ENCODE measurements at regions not wholly inside any gene's neighbourhood (a gene's known extent, or its start where the extent isn't known, plus 50 kb on each side); places are given as distances from the start of the nearest gene placed in this dataset.
"Not testable (repeated sequence)": the region's sequence is repeated elsewhere in the genome, so short reads cannot be mapped to it uniquely, and the experiment has no call there.

DNA sequence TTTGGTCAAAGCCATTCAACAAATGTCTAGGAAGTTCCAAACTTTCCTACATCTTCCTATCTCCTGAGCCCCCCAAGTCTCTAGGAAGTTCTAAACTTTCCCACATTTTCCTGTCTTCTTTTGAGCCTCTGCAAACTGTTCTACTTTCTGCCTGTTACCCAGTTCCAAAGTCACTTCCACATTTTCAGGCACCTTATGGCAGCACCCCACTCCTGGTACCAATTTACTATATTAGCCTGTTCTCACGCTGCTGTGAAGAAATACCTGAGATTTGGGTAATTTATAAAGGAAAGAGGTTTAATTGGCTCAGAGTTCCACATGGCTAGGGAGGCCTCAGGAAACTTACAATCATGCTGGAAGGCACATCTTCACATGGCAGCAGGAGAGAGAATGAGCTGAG, 869.2 kb downstream of the TDRD15 start:
- in situ Hi-C loops (cut with HindIII; ENCODE audit: low pct_ligation_motif_present, low pct_unique_long_range_greater_than_20kb, low sequenced_read_pairs) = no loop called here
- DNase-seq = no peak

DNA sequence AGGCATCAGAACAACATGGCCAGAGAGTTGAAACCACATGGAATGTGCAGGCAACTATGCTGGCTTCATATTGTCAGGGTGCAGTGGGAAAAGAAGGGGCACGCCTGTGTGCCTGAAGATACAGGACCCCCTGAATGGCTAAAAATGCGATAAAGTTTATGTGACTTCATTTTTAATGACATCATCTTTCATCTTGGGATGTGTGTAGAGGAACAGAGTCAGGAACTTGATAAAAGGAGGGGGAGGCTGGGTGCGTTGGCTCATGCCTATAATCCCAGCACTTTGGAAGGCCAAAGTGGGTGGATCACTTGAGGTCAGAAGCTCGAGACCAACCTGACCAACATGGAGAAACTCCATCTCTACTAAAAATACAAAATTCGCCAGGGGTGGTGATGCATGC, 872.6 kb downstream of the TDRD15 start:
- DNase-seq = no peak
- in situ Hi-C loops (cut with HindIII; ENCODE audit: low pct_ligation_motif_present, low pct_unique_long_range_greater_than_20kb, low sequenced_read_pairs) = no loop called here

GRCh38 chr2:21999522-21999921, 875.8 kb downstream of the TDRD15 start:
- DNase-seq = no peak
- in situ Hi-C loops (cut with HindIII; ENCODE audit: low pct_ligation_motif_present, low pct_unique_long_range_greater_than_20kb, low sequenced_read_pairs) = no loop called here

DNA sequence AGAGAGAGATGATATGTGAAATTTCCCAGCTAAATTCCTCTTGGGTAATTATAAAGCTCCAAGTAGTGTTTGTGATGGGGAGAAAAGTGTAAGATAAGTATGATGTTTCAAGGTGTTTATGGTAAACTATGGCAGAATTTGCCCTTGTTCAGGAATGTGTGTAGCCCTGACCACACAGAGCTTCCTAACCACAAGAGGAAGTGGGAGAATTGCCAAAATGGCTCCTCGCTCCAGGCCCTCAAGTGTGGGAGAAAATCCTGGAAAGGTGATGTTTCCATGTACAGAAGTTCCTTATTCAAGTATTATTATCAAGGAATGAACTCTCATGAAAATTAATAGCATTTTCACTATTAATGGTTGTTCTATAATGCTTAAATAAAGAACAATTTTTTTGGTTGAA, 878.3 kb downstream of the TDRD15 start:
- no peak for DNase-seq
- in situ Hi-C loops (cut with HindIII; ENCODE audit: low pct_ligation_motif_present, low pct_unique_long_range_greater_than_20kb, low sequenced_read_pairs) = no loop called here

DNA sequence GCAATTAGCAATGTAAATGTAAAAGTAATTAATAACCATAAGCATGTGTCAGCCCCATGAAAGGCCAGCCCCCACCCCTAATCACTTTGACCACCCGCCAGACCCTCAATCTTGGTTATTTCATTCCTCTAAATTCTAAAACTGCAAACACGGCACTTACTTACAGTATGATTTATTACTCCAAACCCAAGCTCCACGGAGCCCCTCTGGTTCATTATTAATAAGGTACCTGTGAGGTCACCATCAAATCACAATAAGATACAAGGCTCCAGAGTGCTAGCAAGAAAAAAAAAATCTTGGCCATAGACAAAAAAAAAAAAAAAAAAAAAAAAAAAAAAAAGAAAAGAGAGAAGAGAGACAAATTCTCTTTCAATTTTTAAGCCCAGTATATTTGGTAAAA, 879.5 kb downstream of the TDRD15 start:
- in situ Hi-C loops (cut with HindIII; ENCODE audit: low pct_ligation_motif_present, low pct_unique_long_range_greater_than_20kb, low sequenced_read_pairs) = no loop called here
- no peak for DNase-seq

GRCh38 chr2:22011048-22011447, 887.3 kb downstream of the TDRD15 start:
- in situ Hi-C loops (cut with HindIII; ENCODE audit: low pct_ligation_motif_present, low pct_unique_long_range_greater_than_20kb, low sequenced_read_pairs) = no loop called here
- DNase-seq = no peak

DNA sequence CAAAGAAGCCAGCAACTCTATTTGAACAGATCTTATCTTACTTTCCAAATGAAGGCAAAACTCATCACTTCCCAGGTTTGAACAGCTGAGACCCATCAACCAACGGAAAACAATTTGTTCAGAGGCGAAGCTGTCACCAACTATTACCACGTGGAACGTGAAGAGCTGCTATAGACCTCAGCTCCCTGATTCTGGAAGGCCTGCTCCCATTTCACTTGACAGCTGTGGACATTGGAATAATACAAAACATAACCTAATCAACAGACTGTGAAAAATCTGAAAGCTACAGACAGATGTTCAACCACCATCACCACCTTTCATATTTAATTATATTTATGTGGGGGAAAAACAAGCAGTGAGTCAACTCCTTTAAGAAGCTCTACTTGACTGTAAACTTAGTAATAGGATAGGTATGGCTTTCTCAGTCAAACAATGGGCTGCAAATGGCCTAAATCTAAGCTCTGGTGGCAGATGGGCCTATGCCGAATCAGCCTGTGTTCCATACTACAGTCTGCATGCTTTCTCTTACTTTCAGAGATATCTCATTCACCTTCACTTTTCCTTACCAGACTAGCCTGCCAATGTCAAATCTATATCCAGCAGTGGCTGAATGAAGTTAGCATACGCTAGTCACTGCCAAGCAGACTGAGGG, 896.4 kb downstream of the TDRD15 start:
- no peak for DNase-seq
- in situ Hi-C loops (cut with HindIII; ENCODE audit: low pct_ligation_motif_present, low pct_unique_long_range_greater_than_20kb, low sequenced_read_pairs) = no loop called here

GRCh38 chr2:22027345-22028005, 903.7 kb downstream of the TDRD15 start:
- no peak for DNase-seq
- in situ Hi-C loops (cut with HindIII; ENCODE audit: low pct_ligation_motif_present, low pct_unique_long_range_greater_than_20kb, low sequenced_read_pairs) = no loop called here

DNA sequence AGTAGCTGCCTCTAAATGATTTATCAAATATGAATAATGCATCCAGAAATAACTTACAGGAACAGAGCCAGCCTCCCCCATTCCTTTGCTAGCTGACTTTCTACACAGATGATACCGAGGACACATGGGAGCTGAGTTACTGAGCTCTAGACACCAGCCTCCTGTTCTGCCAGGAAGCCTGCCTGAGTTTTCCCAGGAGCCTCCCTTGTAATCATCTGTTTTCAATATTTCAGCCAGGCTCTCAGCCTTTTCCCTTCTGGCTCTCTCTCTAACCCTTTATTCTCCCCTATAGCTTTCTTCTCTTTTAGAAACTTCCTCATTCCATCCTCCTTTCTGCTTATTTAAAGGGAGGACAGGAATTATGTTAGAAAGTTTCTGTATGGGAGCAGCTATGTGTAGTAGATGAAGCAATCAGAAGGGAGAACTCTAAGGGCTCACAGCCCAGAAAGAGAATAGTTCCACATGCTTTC, 911.6 kb downstream of the TDRD15 start:
- no peak for DNase-seq
- in situ Hi-C loops (cut with HindIII; ENCODE audit: low pct_ligation_motif_present, low pct_unique_long_range_greater_than_20kb, low sequenced_read_pairs) = no loop called here

DNA sequence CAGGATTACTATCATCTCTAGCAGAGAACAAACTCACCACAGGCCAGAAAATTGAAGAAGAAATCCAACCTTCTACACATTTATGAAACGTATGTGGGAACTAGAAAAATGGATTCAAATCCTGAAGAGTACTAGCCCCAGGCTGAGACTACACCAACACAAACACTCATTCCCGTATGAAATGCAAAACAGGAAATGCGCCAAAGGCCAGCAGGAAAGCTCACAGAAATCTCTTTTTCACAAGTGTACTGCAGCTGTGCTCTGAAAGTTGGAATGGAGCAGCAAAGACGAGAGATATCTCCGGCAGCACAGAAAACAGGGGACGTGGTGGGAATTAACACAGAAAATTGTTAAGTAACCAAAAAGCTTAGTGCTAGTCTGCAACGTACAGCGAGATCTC, 913.5 kb downstream of the TDRD15 start:
- DNase-seq = no peak
- in situ Hi-C loops (cut with HindIII; ENCODE audit: low pct_ligation_motif_present, low pct_unique_long_range_greater_than_20kb, low sequenced_read_pairs) = no loop called here

DNA sequence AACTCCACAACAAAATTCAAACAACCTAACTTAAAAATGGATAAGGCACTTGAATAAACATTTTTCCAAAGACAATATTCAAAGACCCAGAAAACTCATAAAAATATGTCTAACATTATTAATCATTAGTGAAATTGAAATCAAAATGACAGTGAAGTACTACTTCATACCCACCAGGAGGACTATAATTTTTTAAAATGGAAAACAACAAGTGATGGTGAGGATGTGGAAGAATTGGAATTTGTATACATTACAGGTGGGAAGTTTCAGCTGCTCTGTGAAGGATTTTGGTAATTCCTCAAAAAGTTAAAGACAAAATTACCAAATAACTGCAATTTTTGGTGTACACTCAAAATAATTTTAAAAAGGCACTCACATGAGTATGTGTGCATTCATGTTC, 920.0 kb downstream of the TDRD15 start:
- in situ Hi-C loops (cut with HindIII; ENCODE audit: low pct_ligation_motif_present, low pct_unique_long_range_greater_than_20kb, low sequenced_read_pairs) = no loop called here
- DNase-seq = no peak

- in situ Hi-C loops (cut with HindIII; ENCODE audit: low pct_ligation_motif_present, low pct_unique_long_range_greater_than_20kb, low sequenced_read_pairs) = no loop called here
- no peak for DNase-seq
These were observed 932.2 kb downstream of the TDRD15 start for GRCh38 chr2:22055784-22056620.

- DNase-seq = peak; percentile 86
- in situ Hi-C loops (cut with HindIII; ENCODE audit: low pct_ligation_motif_present, low pct_unique_long_range_greater_than_20kb, low sequenced_read_pairs) = no loop called here
These were observed 932.9 kb downstream of the TDRD15 start for GRCh38 chr2:22056621-22057132.

DNA sequence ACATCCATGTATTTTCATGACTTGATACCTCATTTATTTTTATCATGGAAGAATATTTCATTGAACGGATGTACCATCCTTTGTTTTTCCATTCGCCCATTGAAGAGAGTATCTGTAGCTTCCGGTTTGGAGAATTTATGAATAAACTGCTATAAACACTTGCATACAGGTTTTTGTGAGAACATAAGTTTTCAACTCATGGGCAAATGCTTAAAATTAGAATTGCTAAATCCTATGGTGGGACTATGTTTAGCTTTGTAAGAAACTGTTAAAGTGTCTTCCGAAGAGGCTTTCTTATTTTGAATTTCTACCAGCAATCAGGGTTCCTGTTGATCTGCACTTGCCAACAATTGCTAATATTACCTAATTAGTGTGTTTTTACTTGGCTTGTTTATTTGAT, 938.9 kb downstream of the TDRD15 start:
- no peak for DNase-seq
- in situ Hi-C loops (cut with HindIII; ENCODE audit: low pct_ligation_motif_present, low pct_unique_long_range_greater_than_20kb, low sequenced_read_pairs) = no loop called here

GRCh38 chr2:22076454-22076853, 952.7 kb downstream of the TDRD15 start:
- in situ Hi-C loops (cut with HindIII; ENCODE audit: low pct_ligation_motif_present, low pct_unique_long_range_greater_than_20kb, low sequenced_read_pairs) = no loop called here
- DNase-seq = no peak

GRCh38 chr2:22078701-22079100, 954.9 kb downstream of the TDRD15 start:
- DNase-seq = no peak
- in situ Hi-C loops (cut with HindIII; ENCODE audit: low pct_ligation_motif_present, low pct_unique_long_range_greater_than_20kb, low sequenced_read_pairs) = no loop called here

DNA sequence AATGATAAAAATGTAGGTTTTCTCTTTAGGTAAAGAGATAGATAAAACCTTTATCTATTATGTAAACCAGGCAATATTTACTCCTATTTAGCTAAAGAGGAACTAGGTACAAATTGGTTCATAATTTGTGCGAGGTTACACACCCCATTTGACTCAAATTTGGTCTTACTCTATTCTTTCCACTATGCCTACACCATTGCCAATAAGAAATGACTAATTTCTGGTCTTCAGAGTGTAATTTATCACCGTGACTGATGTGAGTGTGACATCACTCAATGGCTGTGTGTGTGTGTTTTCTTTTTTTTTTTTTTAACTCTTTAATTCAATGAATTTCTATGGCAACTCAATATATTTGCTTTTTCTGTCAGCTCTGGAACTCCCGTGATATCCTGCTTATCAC, 955.8 kb downstream of the TDRD15 start:
- DNase-seq = no peak
- in situ Hi-C loops (cut with HindIII; ENCODE audit: low pct_ligation_motif_present, low pct_unique_long_range_greater_than_20kb, low sequenced_read_pairs) = no loop called here

DNA sequence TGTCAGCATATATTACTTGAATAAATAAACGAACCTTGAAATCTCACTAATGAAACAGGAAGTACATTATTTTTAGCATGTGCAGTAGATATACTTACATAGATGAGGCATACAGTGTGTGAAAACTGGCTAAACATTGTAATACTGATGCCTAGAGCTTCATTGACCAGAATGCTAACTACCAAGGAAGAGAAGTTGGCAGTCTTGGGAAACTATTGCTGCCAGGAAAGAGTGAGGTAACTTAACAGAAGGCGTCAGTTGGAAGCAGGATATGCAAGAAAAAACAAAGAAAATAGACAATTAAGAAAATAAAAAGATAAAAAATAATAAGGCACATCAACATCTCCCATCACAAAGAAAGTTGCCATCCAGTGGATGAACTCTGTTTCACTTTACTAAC, 963.0 kb downstream of the TDRD15 start:
- DNase-seq = no peak
- in situ Hi-C loops (cut with HindIII; ENCODE audit: low pct_ligation_motif_present, low pct_unique_long_range_greater_than_20kb, low sequenced_read_pairs) = no loop called here

DNA sequence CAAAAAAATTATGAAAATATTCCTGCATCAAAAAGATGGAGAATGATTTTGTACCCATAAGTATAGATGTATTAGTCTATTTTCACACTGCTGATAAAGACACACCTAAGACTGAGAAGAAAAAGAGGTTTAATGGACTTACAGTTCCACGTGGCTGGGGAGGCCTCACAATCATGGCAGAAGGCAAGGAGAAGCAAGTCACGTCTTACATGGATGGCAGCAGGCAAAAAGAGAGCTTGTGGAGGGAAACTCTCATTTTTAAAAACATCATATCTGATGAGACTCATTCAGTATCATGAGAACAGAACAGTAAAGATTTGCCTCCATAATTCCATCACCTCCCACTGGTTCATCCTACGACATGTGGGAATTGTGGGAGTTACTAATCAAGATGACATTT, 979.8 kb downstream of the TDRD15 start:
- in situ Hi-C loops (cut with HindIII; ENCODE audit: low pct_ligation_motif_present, low pct_unique_long_range_greater_than_20kb, low sequenced_read_pairs); DNase-seq: not testable (repeated sequence)

Data from ACHN (cell line).